ENCODE measurements at regions not wholly inside any gene's neighbourhood (a gene's known extent, or its start where the extent isn't known, plus 50 kb on each side); places are given as distances from the start of the nearest gene placed in this dataset.

DNA sequence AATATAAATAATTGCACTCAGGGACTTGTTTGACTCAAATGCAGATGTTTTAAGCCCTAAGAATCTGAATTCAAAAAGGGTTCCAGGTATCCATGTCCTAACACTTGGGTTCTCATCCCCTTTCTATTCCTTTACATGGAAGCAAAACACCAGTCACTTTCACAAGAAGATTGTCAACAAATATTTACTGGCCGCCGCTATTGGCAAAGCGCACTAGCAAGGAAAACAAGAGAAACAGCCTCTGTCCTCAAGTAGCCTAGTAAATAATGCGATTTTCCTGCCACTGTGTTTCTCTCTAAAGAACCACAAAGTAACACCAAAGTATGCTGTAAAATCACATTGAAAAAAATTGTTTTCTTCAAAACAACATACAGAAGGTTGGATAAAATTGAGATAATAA lies 66.7 kb upstream of the EZH2 start:
- H3K27me3 ChIP-seq (ENCODE audit: control insufficient read depth, insufficient read depth, low read length): no peaks in the 10 kb centered on the region
- no peaks in the 10 kb centered on the region for H3K9me3 ChIP-seq (ENCODE audit: control insufficient read depth, low read length)
- no peak overlapping the region for H3K9ac ChIP-seq (ENCODE audit: low read length)
- no peaks in the 10 kb centered on the region for H3K36me3 ChIP-seq (ENCODE audit: control insufficient read depth, insufficient read depth, low read length)
- H3K4me3 ChIP-seq (ENCODE audit: low read length): no peak overlapping the region
- H3K4me1 ChIP-seq (ENCODE audit: control insufficient read depth, insufficient read depth, low read length): no peaks in the 10 kb centered on the region

DNA sequence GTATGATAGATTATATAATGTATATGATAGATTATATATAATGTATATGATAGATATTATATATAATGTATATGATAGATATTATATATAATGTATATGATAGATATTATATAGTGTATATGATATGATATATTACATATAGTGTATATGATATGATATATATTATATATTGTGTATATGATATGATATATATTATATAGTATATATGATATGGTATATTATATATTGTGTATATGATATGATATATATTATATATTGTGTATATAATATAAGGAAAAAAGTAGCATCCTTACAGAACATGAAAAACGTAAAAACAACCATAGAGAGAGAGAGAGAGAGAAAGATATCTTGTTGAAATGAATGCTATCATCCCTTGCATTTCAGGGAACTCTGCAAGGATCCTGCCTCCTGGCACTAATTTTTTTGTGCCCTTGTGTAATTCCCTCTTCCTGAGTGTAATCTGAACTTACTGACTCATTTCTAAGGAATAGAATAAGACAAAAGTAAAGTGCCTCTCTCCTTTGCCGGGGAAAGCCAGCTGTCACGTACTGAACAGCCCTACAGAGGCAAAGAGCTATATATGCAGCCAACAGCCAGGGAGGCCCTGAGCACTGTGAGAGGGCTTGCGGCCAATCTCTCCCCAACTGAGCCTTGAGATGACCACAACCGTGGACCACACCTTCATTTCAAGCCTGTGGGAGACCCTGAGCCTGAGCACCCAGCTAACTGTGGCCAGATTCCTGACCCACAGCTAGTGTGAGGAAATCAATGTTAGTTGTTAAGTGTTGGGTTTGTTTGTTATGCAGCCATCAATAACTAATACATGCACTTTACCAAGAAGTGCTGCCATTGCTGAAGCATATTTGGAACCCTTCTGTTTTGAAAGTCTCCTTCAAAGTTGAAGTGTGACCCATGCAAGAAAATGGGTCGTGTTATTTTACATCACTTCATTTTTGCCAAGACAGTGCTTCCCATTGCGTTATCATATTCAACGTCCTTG lies 61.1 kb upstream of the EZH2 start:
- Histone ChIP-seq H3K36me3 (ENCODE audit: control insufficient read depth, insufficient read depth, low read length) (no peaks in the 10 kb centered on the region), H3K9ac (ENCODE audit: low read length) (no peak overlapping the region), H3K4me3 (ENCODE audit: low read length) (no peak overlapping the region), H3K27me3 (ENCODE audit: control insufficient read depth, insufficient read depth, low read length) (no peaks in the 10 kb centered on the region), H3K9me3 (ENCODE audit: control insufficient read depth, low read length) (no peaks in the 10 kb centered on the region), H3K4me1 (ENCODE audit: control insufficient read depth, insufficient read depth, low read length) (no peaks in the 10 kb centered on the region)

DNA sequence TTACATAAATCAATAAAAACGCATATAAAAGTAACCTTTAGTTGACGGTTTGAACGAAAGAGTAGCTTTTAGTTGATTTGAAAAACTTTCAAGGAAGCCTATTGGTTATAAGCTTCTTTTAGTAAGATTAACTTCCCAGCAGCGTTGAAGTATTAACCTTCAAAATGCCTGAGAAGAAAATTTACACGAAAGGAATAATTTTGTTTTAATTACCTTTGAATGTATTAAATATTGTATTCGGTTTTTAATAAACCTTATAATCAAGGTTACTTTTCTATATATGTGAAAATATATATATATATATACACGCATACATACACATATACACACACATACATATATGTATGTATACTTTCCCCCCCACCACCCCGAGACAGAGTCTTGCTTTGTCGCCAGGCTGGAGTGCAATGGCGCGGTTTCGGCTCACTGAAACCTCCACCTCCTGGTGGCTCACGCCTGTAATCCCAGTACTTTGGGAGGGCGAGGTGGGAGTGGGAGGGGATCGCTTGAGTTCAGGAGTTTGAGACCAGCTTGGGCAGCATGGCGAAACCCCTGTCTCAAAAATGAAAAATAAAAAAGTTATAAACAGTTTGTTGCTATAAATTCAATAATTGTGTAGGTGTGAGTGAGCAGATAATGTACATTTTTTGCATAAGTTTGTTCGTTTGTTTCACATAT lies 57.6 kb upstream of the EZH2 start:
- no peaks in the 10 kb centered on the region for H3K4me1 ChIP-seq (ENCODE audit: control insufficient read depth, insufficient read depth, low read length)
- no peaks in the 10 kb centered on the region for H3K9me3 ChIP-seq (ENCODE audit: control insufficient read depth, low read length)
- H3K4me3 ChIP-seq (ENCODE audit: low read length): peak overlapping the region; percentile 43
- H3K27me3 ChIP-seq (ENCODE audit: control insufficient read depth, insufficient read depth, low read length): no peaks in the 10 kb centered on the region
- H3K36me3 ChIP-seq (ENCODE audit: control insufficient read depth, insufficient read depth, low read length): no peaks in the 10 kb centered on the region
- H3K9ac ChIP-seq (ENCODE audit: low read length): peak overlapping the region; percentile 79

DNA sequence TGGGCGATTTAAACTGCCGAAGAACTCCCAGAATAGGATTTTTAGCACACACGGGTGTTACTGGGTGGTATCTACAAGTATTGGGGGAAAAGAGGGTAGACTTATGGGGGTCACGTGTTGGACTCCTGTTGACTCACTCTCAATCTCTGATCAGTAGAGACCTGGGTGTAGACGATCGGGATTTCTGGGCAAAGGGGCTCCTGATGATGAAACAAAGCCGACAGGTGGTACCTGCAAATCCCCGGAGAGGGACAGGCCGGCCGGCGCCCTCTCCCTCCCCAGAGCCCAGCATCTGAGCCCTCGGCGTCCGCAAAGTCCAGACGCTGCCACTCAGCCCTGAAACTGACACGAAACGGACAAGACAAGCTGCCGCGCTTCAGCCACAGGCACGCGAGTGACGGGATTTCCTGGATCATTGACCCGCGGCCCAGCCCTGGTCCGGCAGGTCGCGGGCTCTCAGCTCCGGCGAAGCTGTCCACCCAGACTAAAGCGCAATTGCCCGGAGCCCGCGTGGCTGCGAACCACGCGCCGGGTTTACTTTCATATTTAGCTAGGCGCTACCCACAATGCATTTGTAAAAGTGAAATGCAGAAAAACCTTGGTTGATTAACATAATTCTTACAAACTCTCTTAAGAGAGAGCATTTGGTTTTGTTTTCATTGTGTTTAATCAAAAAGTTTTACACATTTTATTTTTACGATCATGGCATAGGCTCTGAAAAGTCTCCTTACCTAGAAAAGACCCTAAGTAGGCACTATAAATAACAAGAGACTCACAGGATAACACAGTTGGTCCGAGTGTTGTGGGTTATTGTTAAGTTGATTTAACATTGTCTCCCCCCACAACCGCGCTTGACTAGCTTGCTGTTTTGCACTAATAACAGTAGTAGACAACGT lies 56.9 kb upstream of the EZH2 start:
- peak overlapping the region; percentile 43 for H3K4me3 ChIP-seq (ENCODE audit: low read length)
- H3K36me3 ChIP-seq (ENCODE audit: control insufficient read depth, insufficient read depth, low read length): no peaks in the 10 kb centered on the region
- no peaks in the 10 kb centered on the region for H3K27me3 ChIP-seq (ENCODE audit: control insufficient read depth, insufficient read depth, low read length)
- no peaks in the 10 kb centered on the region for H3K4me1 ChIP-seq (ENCODE audit: control insufficient read depth, insufficient read depth, low read length)
- no peaks in the 10 kb centered on the region for H3K9me3 ChIP-seq (ENCODE audit: control insufficient read depth, low read length)
- peak overlapping the region; percentile 79 for H3K9ac ChIP-seq (ENCODE audit: low read length)

DNA sequence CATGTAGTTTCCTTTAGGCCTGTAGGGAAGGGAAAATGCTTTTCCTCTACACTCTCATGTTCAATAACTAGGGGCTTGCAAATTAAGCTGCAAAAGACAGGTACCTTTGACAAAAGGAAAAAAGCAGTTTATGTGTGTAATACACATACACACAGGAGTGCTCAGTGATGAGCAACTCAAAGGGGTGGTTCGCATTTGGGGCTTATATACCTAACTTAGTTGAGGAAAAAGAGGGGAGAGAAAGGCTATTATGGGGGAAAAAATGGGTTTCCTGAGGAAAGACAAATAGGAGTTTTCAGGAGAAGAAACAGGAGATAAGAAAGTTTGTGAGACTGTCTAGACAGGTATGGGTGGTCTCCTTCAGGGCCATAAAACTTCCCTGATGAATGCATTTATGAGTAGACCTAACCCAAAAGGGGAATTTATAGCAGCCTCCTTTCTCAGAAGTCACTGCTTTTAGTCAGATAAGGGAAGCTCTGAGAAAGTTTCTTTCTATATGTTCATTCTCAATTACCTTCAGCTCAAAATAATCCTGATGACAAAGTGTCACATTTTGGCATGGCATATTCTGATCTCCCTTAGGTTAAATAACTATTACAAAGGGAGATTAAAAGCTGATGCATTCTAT lies 55.2 kb upstream of the EZH2 start:
- no peaks in the 10 kb centered on the region for H3K36me3 ChIP-seq (ENCODE audit: control insufficient read depth, insufficient read depth, low read length)
- H3K4me1 ChIP-seq (ENCODE audit: control insufficient read depth, insufficient read depth, low read length): no peaks in the 10 kb centered on the region
- no peak overlapping the region for H3K4me3 ChIP-seq (ENCODE audit: low read length)
- no peak overlapping the region for H3K9ac ChIP-seq (ENCODE audit: low read length)
- H3K27me3 ChIP-seq (ENCODE audit: control insufficient read depth, insufficient read depth, low read length): no peaks in the 10 kb centered on the region
- no peaks in the 10 kb centered on the region for H3K9me3 ChIP-seq (ENCODE audit: control insufficient read depth, low read length)

DNA sequence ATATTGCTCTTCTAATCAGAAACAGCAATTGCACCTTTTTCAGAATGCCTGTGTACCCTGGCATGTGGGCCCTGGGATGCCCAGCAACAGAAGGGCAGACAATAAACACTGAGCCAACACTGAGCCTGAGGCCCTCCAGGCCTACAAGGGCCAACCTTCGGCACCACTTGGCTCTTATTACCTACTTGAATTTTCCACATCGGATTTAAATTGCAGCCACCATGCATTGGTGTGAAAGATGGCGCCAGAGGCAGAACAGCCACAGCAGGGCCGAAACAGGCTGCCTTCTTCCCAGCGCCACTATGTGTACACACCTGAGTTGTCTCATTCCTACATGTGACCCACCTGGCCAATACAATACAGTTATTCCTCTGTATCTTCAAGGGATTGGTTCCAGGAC lies 51.4 kb upstream of the EZH2 start:
- Histone ChIP-seq H3K4me1 (ENCODE audit: control insufficient read depth, insufficient read depth, low read length) (no peaks in the 10 kb centered on the region), H3K4me3 (ENCODE audit: low read length) (no peak overlapping the region), H3K9me3 (ENCODE audit: control insufficient read depth, low read length) (no peaks in the 10 kb centered on the region), H3K36me3 (ENCODE audit: control insufficient read depth, insufficient read depth, low read length) (no peaks in the 10 kb centered on the region), H3K9ac (ENCODE audit: low read length) (no peak overlapping the region), H3K27me3 (ENCODE audit: control insufficient read depth, insufficient read depth, low read length) (no peaks in the 10 kb centered on the region)
